Tibial nerve (tissue), 4 donors: ENCODE measurements at regions not wholly inside any gene's neighbourhood (a gene's known extent, or its start where the extent isn't known, plus 50 kb on each side); places are given as distances from the start of the nearest gene placed in this dataset.

ENCODE experiments used
- EP300 ChIP-seq, 2 donors: sonication (generic); formaldehyde crosslinking; IDR thresholded peaks; one replicate each; pipeline ENCODE4 v1.6.1; 2017; ENCODE audit warnings: antibody characterized with exemption in 2 of 2, mild to moderate bottlenecking in 1 of 2
- TF ChIP-seq, protein P1 (sequence below), 5 experiments: fragments of 200-600 bp in 3 of 5; fragments of 450-650 bp in 2 of 5; sonication (generic) in 3 of 5; IDR thresholded peaks; one replicate each; pipeline ENCODE4 v1.5.1; 2016 to 2019; ENCODE audit warnings: antibody characterized with exemption in 5 of 5, mild to moderate bottlenecking in 3 of 5, moderate library complexity in 2 of 5

DNA sequence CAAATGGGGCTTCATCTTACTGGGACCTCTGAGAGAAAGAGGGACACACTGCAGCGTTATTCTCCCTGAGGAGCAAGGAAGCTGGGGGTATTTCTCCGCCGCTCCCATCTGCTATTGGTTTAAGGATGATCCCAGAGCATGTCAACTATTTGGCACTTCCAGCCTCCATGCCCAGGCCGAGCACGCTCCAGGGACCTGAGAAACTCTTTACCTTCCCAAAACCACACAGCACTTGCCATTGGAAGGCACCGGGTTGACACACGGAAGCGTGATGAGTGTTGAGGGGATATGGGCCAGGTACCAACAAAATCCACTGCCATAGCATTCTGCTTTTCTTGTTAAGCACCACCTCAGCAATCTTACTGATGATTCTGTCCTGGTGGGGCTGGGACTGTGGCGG, 92.4 kb upstream of the SLC24A3 start:
- no peak for TF ChIP-seq EP300 (IDR thresholded peaks at IDR 0.05)
- TF ChIP-seq, protein P1, sequence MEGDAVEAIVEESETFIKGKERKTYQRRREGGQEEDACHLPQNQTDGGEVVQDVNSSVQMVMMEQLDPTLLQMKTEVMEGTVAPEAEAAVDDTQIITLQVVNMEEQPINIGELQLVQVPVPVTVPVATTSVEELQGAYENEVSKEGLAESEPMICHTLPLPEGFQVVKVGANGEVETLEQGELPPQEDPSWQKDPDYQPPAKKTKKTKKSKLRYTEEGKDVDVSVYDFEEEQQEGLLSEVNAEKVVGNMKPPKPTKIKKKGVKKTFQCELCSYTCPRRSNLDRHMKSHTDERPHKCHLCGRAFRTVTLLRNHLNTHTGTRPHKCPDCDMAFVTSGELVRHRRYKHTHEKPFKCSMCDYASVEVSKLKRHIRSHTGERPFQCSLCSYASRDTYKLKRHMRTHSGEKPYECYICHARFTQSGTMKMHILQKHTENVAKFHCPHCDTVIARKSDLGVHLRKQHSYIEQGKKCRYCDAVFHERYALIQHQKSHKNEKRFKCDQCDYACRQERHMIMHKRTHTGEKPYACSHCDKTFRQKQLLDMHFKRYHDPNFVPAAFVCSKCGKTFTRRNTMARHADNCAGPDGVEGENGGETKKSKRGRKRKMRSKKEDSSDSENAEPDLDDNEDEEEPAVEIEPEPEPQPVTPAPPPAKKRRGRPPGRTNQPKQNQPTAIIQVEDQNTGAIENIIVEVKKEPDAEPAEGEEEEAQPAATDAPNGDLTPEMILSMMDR (IDR thresholded peaks at IDR 0.05), result no peak
